NB4 (cell line): ENCODE measurements at regions not wholly inside any gene's neighbourhood (a gene's known extent, or its start where the extent isn't known, plus 50 kb on each side); places are given as distances from the start of the nearest gene placed in this dataset.

Experiments used
- MAX ChIP-seq: IDR thresholded peaks from 2 replicates; pipeline ENCODE4 v1.6.1; 2011; ENCODE audit warnings: low read depth, low read length
- POLR2A ChIP-seq: IDR thresholded peaks from 2 replicates; pipeline ENCODE4 v1.6.1; 2011; ENCODE audit warnings: mild to moderate bottlenecking; ENCODE audit not compliant: insufficient read length; ENCODE audit errors: extremely low read depth
- TF ChIP-seq, protein P1 (sequence below): IDR thresholded peaks from one replicate; pipeline ENCODE4 v1.5.1; 2012; ENCODE audit warnings: low read depth, low read length

- TF ChIP-seq MAX (no peak), POLR2A (no peak)
- TF ChIP-seq, protein P1, sequence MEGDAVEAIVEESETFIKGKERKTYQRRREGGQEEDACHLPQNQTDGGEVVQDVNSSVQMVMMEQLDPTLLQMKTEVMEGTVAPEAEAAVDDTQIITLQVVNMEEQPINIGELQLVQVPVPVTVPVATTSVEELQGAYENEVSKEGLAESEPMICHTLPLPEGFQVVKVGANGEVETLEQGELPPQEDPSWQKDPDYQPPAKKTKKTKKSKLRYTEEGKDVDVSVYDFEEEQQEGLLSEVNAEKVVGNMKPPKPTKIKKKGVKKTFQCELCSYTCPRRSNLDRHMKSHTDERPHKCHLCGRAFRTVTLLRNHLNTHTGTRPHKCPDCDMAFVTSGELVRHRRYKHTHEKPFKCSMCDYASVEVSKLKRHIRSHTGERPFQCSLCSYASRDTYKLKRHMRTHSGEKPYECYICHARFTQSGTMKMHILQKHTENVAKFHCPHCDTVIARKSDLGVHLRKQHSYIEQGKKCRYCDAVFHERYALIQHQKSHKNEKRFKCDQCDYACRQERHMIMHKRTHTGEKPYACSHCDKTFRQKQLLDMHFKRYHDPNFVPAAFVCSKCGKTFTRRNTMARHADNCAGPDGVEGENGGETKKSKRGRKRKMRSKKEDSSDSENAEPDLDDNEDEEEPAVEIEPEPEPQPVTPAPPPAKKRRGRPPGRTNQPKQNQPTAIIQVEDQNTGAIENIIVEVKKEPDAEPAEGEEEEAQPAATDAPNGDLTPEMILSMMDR, result no peak
These were observed 361.3 kb downstream of the ZNF248 start for GRCh38 chr10:37496061-37496460.
